ENCODE measurements at regions not wholly inside any gene's neighbourhood (a gene's known extent, or its start where the extent isn't known, plus 50 kb on each side); places are given as distances from the start of the nearest gene placed in this dataset.

- no peak for DNase-seq (ENCODE audit: low spot score)
Observed at GRCh38 chr2:22238967-22239366, 1115.2 kb downstream of the TDRD15 start.

GRCh38 chr2:22247466-22247865 is 1123.7 kb downstream of the TDRD15 start:
- DNase-seq (ENCODE audit: low spot score), result no peak

- no peak for DNase-seq (ENCODE audit: low spot score)
Observed at GRCh38 chr2:22248851-22249250, 1125.1 kb downstream of the TDRD15 start.

GRCh38 chr2:22253171-22253570 is 1129.4 kb downstream of the TDRD15 start:
- no peak for DNase-seq (ENCODE audit: low spot score)

- DNase-seq (ENCODE audit: low spot score), result no peak
Observed at GRCh38 chr2:22261165-22261564, 1123.8 kb upstream of the KLHL29 start.

- no peak for DNase-seq (ENCODE audit: low spot score)
Observed at GRCh38 chr2:22270341-22270740, 1114.6 kb upstream of the KLHL29 start.

- no peak for DNase-seq (ENCODE audit: low spot score)
Observed at GRCh38 chr2:22273853-22274252, 1111.1 kb upstream of the KLHL29 start.

- no peak for DNase-seq (ENCODE audit: low spot score)
Observed at GRCh38 chr2:22274661-22275060, 1110.3 kb upstream of the KLHL29 start.

- no peak for DNase-seq (ENCODE audit: low spot score)
Observed at GRCh38 chr2:22276696-22277095, 1108.3 kb upstream of the KLHL29 start.

- no peak for DNase-seq (ENCODE audit: low spot score)
Observed at GRCh38 chr2:22279541-22279940, 1105.4 kb upstream of the KLHL29 start.

GRCh38 chr2:22281033-22281432 is 1103.9 kb upstream of the KLHL29 start:
- no peak for DNase-seq (ENCODE audit: low spot score)

- DNase-seq (ENCODE audit: low spot score), result no peak
Observed at GRCh38 chr2:22282220-22282619, 1102.8 kb upstream of the KLHL29 start.

- no peak for DNase-seq (ENCODE audit: low spot score)
Observed at GRCh38 chr2:22282916-22283315, 1102.1 kb upstream of the KLHL29 start.

- no peak for DNase-seq (ENCODE audit: low spot score)
Observed at GRCh38 chr2:22283436-22283835, 1101.5 kb upstream of the KLHL29 start.

- no peak for DNase-seq (ENCODE audit: low spot score)
Observed at GRCh38 chr2:22290302-22290701, 1094.7 kb upstream of the KLHL29 start.

- no peak for DNase-seq (ENCODE audit: low spot score)
Observed at GRCh38 chr2:22290909-22291473, 1094.0 kb upstream of the KLHL29 start.

GRCh38 chr2:22301228-22301627 is 1083.8 kb upstream of the KLHL29 start:
- DNase-seq (ENCODE audit: low spot score), result no peak

GRCh38 chr2:22326250-22326649 is 1058.7 kb upstream of the KLHL29 start:
- DNase-seq (ENCODE audit: low spot score), result no peak

GRCh38 chr2:22329211-22330154 is 1055.5 kb upstream of the KLHL29 start:
- no peak for DNase-seq (ENCODE audit: low spot score)

GRCh38 chr2:22336414-22336813 is 1048.6 kb upstream of the KLHL29 start:
- no peak for DNase-seq (ENCODE audit: low spot score)

- no peak for DNase-seq (ENCODE audit: low spot score)
Observed at GRCh38 chr2:22340716-22341115, 1044.3 kb upstream of the KLHL29 start.

- no peak for DNase-seq (ENCODE audit: low spot score)
Observed at GRCh38 chr2:22347306-22347705, 1037.7 kb upstream of the KLHL29 start.

GRCh38 chr2:22350621-22351020 is 1034.4 kb upstream of the KLHL29 start:
- DNase-seq (ENCODE audit: low spot score), result no peak

All from germinal center (tissue), 1 donor.